ENCODE measurements at regions not wholly inside any gene's neighbourhood (a gene's known extent, or its start where the extent isn't known, plus 50 kb on each side); places are given as distances from the start of the nearest gene placed in this dataset.

GRCh38 chr1:109819906-109820305 is 56.2 kb upstream of the EPS8L3 start:
- no peak for TF ChIP-seq CTCF (conservative IDR thresholded peaks at IDR 0.05)
- TF ChIP-seq ZFX (IDR thresholded peaks at IDR 0.05) = no peak

Measured in C4-2B (cell line).